GM23338 (cell line): ENCODE measurements at regions not wholly inside any gene's neighbourhood (a gene's known extent, or its start where the extent isn't known, plus 50 kb on each side); places are given as distances from the start of the nearest gene placed in this dataset.
"Not testable (repeated sequence)": the region's sequence is repeated elsewhere in the genome, so short reads cannot be mapped to it uniquely, and the experiment has no call there.

Source experiments
- ATAC-seq: fragments of 200-7000 bp; cut with Tn5 transposase; 3 replicates; pipeline ENCODE4 v1.9.1; 2020
- DNase-seq: peaks from one replicate; pipeline ENCODE4 v3.0.0-alpha.2; 2015; ENCODE audit warnings: low spot score
- H2AFZ ChIP-seq: fragments of 200-600 bp; sonication (generic); 2 replicates; pipeline ENCODE4 v1.8.0; 2016; ENCODE audit warnings: antibody characterized with exemption, mild to moderate bottlenecking, moderate library complexity
- H3F3A ChIP-seq: fragments of 200-600 bp; sonication (generic); replicated peaks from 2 replicates; pipeline ENCODE4 v1.8.0; 2017; ENCODE audit warnings: antibody characterized with exemption, mixed run types, low read depth
- H3K27ac ChIP-seq: fragments of 200-600 bp; sonication (generic); 2 replicates; pipeline ENCODE4 v1.6.1; 2016; ENCODE audit warnings: low read depth
- H3K27me3 ChIP-seq: fragments of 200-600 bp; sonication (generic); 2 replicates; pipeline ENCODE4 v1.8.0; 2016; ENCODE audit warnings: mild to moderate bottlenecking, mixed run types, moderate library complexity; ENCODE audit not compliant: insufficient read depth
- H3K36me3 ChIP-seq: fragments of 200-600 bp; sonication (generic); 2 replicates; pipeline ENCODE4 v1.8.0; 2016; ENCODE audit warnings: mild to moderate bottlenecking; ENCODE audit not compliant: insufficient read depth
- H3K4me1 ChIP-seq: fragments of 200-600 bp; sonication (generic); 2 replicates; pipeline ENCODE4 v1.8.0; 2016; ENCODE audit warnings: mild to moderate bottlenecking, moderate library complexity; ENCODE audit not compliant: insufficient read depth
- H3K4me2 ChIP-seq: fragments of 200-600 bp; sonication (generic); 2 replicates; pipeline ENCODE4 v1.7.1; 2017; ENCODE audit warnings: mixed run types
- H3K4me3 ChIP-seq: fragments of 200-600 bp; sonication (generic); 2 replicates; pipeline ENCODE4 v1.6.1; 2016; ENCODE audit warnings: mixed run types
- H3K79me2 ChIP-seq: fragments of 200-600 bp; sonication (generic); replicated peaks from 2 replicates; pipeline ENCODE4 v1.8.0; 2017; ENCODE audit warnings: mild to moderate bottlenecking; ENCODE audit not compliant: insufficient read depth
- H3K9me2 ChIP-seq: fragments of 200-600 bp; sonication (generic); 2 replicates; pipeline ENCODE4 v1.8.0; 2017; ENCODE audit not compliant: insufficient read depth
- H4K20me1 ChIP-seq: fragments of 200-600 bp; sonication (generic); replicated peaks from 2 replicates; pipeline ENCODE4 v1.8.0; 2017; ENCODE audit warnings: mild to moderate bottlenecking; ENCODE audit not compliant: insufficient read depth
- H3K27ac Mint-ChIP-seq: 2 replicates; pipeline ENCODE4 v1.8.0; 2020; ENCODE audit warnings: inconsistent platforms, mild to moderate bottlenecking, moderate library complexity, mixed read lengths
- H3K27me3 Mint-ChIP-seq: 3 replicates; pipeline ENCODE4 v1.8.0; 2022; ENCODE audit warnings: low read depth, mild to moderate bottlenecking, moderate library complexity, mixed read lengths, inconsistent platforms; ENCODE audit not compliant: insufficient read depth, poor library complexity
- H3K36me3 Mint-ChIP-seq: 3 replicates; pipeline ENCODE4 v1.8.0; 2021; ENCODE audit warnings: low read depth, mild to moderate bottlenecking, inconsistent platforms, moderate library complexity, mixed read lengths
- H3K4me1 Mint-ChIP-seq: 3 replicates; pipeline ENCODE4 v1.8.0; 2020; ENCODE audit warnings: mild to moderate bottlenecking, inconsistent platforms, mixed read lengths
- H3K4me3 Mint-ChIP-seq: 3 replicates; pipeline ENCODE4 v1.8.0; 2021; ENCODE audit warnings: moderate library complexity, mild to moderate bottlenecking, inconsistent platforms, mixed read lengths
- H3K9me3 Mint-ChIP-seq: 3 replicates; pipeline ENCODE4 v1.8.0; 2020; ENCODE audit warnings: moderate library complexity, mild to moderate bottlenecking, inconsistent platforms, mixed read lengths
- EZH2 ChIP-seq: fragments of 200-600 bp; sonication (generic); IDR thresholded peaks from one replicate; pipeline ENCODE4 v1.8.0; 2017; ENCODE audit warnings: antibody characterized with exemption, mild to moderate bottlenecking, low read depth; ENCODE audit not compliant: unreplicated experiment
- POLR2AphosphoS5 ChIP-seq: IDR thresholded peaks from 2 replicates; pipeline ENCODE4 v1.6.1; 2016; ENCODE audit warnings: antibody characterized with exemption, low read depth
- TF ChIP-seq, protein P1 (sequence below): IDR thresholded peaks from one replicate; pipeline ENCODE4 v1.6.1; 2018; ENCODE audit warnings: antibody characterized with exemption; ENCODE audit not compliant: unreplicated experiment

DNA sequence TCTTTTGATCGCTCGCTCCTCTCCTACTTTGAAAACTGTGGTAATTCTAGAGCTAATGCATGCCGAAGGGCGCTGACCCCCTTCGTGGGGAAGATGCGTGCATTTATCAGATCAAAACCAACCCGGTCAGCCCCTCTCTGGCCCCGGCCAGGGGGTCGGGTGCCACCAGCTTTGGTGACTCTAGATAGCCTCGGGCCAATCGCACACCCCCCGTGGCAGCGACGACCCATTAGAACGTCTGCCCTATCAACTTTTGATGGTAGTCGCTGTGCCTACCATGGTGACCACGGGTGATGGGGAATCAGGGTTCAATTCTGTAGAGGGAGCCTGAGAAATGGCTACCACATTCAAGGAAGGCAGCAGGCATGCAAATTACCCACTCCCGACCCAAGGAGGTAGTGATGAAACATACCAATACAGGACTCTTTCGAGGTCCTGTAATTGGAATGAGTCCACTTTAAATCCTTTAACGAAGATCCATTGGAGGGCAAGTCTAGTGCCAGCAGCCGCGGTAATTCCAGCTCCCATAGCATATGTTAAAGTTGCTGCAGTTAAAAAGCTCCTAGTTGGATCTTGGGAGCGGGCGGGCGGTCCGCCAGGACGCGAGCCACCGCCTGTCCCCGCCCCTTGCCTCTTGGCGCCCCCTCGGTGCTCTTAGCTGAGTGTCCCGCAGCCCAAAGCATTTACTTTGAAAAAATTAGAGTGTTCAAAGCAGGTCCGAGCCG, 3898.2 kb upstream of the OR11H1 start:
- H4K20me1 ChIP-seq: no peaks in the 10 kb centered on the region
- no peak overlapping the region for H3K4me3 Mint-ChIP-seq
- no peak overlapping the region; the same call in 1 of the 2 replicates for H3K4me3 ChIP-seq
- no peaks in the 10 kb centered on the region for H3K4me1 ChIP-seq
- no peak for DNase-seq
- TF ChIP-seq, protein P1, sequence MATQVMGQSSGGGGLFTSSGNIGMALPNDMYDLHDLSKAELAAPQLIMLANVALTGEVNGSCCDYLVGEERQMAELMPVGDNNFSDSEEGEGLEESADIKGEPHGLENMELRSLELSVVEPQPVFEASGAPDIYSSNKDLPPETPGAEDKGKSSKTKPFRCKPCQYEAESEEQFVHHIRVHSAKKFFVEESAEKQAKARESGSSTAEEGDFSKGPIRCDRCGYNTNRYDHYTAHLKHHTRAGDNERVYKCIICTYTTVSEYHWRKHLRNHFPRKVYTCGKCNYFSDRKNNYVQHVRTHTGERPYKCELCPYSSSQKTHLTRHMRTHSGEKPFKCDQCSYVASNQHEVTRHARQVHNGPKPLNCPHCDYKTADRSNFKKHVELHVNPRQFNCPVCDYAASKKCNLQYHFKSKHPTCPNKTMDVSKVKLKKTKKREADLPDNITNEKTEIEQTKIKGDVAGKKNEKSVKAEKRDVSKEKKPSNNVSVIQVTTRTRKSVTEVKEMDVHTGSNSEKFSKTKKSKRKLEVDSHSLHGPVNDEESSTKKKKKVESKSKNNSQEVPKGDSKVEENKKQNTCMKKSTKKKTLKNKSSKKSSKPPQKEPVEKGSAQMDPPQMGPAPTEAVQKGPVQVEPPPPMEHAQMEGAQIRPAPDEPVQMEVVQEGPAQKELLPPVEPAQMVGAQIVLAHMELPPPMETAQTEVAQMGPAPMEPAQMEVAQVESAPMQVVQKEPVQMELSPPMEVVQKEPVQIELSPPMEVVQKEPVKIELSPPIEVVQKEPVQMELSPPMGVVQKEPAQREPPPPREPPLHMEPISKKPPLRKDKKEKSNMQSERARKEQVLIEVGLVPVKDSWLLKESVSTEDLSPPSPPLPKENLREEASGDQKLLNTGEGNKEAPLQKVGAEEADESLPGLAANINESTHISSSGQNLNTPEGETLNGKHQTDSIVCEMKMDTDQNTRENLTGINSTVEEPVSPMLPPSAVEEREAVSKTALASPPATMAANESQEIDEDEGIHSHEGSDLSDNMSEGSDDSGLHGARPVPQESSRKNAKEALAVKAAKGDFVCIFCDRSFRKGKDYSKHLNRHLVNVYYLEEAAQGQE: no peak
- TF ChIP-seq POLR2AphosphoS5 (no peak), EZH2 (no peak)
- H3K9me3 Mint-ChIP-seq: peaks cover 60% of the 10 kb centered on the region
- no peak overlapping the region for H2AFZ ChIP-seq
- H3K27me3 ChIP-seq: no peaks in the 10 kb centered on the region
- H3K27ac ChIP-seq: no peak overlapping the region
- H3K36me3 Mint-ChIP-seq: peaks cover 34% of the 10 kb centered on the region
- H3K79me2 ChIP-seq: no peaks in the 10 kb centered on the region
- H3K36me3 ChIP-seq: 0 out of 2 replicates have a peak, but pooled peaks cover 2% of the 10 kb centered on the region
- H3K9me2 ChIP-seq: no peaks in the 10 kb centered on the region
- no peaks in the 10 kb centered on the region for H3F3A ChIP-seq
- H3K27me3 Mint-ChIP-seq: peaks cover 23% of the 10 kb centered on the region
- no peaks in the 10 kb centered on the region; the same call in 2 of the 3 replicates for H3K4me1 Mint-ChIP-seq
- no peak overlapping the region for H3K27ac Mint-ChIP-seq
- H3K4me2 ChIP-seq: no peak overlapping the region
- ATAC-seq: no peak

DNA sequence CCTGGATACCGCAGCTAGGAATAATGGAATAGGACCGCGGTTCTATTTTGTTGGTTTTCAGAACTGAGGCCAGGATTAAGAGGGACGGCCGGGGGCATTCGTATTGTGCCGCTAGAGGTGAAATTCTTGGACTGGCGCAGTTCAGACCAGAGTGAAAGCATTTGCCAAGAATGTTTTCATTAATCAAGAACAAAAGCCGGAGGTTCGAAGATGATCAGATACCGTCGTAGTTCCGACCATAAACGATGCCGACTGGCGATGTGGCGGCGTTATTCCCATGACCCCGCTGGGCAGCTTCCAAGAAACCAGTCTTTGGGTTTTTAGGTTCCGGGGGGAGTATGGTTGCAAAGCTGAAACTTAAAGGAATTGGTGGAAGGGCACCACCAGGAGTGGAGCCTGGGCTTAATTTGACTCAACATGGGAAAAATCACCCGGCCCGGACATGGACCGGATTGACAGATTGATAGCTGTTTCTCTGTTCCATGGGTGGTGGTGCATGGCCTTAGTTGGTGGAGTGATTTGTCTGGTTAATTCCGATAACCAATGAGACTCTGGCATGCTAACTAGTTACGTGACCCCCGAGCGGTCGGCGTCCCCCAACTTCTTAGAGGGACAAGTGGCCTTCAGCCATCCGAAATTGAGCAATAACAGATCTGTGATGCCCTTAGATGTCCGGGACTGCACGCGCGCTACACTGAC, 3897.5 kb upstream of the OR11H1 start:
- H3K4me1 ChIP-seq, H4K20me1 ChIP-seq, ATAC-seq, H3K4me3 Mint-ChIP-seq, H3K4me2 ChIP-seq, H3K9me2 ChIP-seq, H3K27ac ChIP-seq, H3K79me2 ChIP-seq, H3K27ac Mint-ChIP-seq, H3K27me3 ChIP-seq, DNase-seq, H2AFZ ChIP-seq, H3K4me1 Mint-ChIP-seq, H3K36me3 ChIP-seq, H3F3A ChIP-seq, H3K4me3 ChIP-seq: not testable (repeated sequence)
- H3K9me3 Mint-ChIP-seq: peaks cover 53% of the 10 kb centered on the region
- peaks cover 23% of the 10 kb centered on the region for H3K27me3 Mint-ChIP-seq
- H3K36me3 Mint-ChIP-seq: peaks cover 28% of the 10 kb centered on the region
